KG1 (cell line): ENCODE measurements at regions not wholly inside any gene's neighbourhood (a gene's known extent, or its start where the extent isn't known, plus 50 kb on each side); places are given as distances from the start of the nearest gene placed in this dataset.

Experiments
- DNase-seq: peaks from one replicate; lab custom pipeline; 2025; lab: John Stamatoyannopoulos, UW

DNA sequence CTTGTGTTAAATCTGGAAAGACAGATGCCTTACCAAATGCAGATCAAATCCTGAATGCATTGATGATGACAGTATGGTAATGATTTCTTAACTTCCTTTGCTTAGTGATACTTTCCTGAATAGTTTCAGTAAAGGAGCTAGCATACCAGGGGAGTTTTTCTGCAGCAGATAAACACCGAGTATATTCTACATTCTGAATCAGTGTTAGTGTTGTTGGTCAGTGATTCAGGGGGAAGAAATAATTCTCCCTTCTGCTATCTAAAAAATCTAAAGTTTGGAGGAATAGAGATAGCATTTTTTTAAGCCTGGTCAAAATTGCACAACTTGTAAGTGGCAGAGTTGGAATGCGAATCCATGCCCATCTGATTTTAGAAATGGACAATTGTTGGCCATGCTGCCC is 512.2 kb upstream of the MARCKS start:
- DNase-seq = no peak

DNA sequence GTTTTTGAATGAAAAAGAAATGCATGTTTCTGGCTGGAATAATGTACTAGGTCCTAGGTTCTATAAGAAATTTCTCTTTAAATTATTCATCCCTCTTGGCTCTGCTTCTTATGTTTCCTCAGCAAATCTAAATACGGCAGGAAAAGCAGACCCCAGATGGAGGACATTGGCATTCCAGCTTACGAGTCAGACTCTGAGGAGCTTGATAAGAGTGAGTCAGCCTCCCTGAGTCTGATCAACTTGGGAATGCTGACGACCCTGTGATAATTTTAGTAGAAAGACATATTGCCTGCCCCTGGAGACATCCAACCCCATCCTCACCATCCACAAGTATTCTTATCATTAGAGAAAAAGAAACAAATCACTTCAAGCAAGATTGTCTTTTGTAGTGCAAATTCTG is 509.7 kb upstream of the MARCKS start:
- DNase-seq = no peak

DNA sequence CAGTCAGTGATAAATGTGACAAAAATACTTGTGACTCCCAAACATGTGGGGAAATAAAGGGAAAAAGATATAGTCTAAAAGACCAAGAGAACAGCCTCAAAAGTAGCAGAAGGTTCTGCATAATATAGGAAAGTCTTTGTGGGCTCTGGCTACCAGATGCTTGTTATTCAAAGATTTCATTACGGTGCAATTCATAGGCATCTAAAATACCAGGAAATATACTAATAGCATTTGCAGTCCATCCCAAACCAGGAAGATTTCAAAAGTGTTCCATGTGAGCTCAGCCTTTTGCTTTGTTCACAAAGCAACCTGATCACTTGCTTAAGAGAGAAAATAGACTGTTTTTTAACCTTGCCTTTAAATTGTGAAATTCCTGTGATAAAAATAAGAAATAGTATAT is 506.7 kb upstream of the MARCKS start:
- no peak for DNase-seq

- no peak for DNase-seq
Measured at GRCh38 chr6:113351173-113351834, 505.8 kb upstream of the MARCKS start.

GRCh38 chr6:113352029-113352801 is 504.9 kb upstream of the MARCKS start:
- no peak for DNase-seq

DNA sequence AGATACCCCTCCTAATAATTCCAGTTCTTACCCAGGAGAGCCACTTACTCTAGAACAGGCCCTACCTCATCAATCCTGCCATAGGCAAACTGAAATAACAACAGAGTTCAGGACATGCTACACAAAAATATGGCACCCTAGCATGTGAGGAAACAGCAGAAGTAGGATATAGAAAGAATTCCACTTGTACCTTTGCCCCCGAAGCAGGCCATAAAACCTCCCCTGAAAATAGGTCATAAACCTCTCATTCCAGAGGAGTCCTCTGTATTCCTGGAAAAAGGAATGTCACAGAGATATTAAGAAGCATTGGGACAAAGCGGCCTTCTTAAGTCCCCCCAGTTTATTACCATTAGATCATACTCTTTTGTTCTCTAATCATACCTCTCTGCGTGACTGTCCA is 504.3 kb upstream of the MARCKS start:
- DNase-seq = no peak

DNA sequence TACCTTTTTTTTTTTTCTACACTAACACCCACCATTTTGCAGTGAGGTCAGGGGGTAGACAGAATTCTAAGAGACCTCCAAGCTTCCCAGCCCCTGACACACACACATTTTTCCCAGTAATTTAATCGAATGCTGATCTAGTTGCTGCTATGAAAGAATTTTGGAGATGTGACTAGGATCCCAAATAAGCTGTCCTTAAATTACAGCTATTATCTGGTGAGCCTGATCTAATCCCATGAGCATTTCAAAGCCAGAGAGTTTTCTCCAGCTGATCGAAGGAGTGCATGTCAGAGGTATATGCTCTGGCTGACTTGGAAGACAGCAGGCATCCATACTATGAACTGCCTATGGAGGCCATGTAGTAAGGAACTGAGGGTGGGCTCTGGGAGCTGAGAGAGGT is 503.8 kb upstream of the MARCKS start:
- no peak for DNase-seq

DNA sequence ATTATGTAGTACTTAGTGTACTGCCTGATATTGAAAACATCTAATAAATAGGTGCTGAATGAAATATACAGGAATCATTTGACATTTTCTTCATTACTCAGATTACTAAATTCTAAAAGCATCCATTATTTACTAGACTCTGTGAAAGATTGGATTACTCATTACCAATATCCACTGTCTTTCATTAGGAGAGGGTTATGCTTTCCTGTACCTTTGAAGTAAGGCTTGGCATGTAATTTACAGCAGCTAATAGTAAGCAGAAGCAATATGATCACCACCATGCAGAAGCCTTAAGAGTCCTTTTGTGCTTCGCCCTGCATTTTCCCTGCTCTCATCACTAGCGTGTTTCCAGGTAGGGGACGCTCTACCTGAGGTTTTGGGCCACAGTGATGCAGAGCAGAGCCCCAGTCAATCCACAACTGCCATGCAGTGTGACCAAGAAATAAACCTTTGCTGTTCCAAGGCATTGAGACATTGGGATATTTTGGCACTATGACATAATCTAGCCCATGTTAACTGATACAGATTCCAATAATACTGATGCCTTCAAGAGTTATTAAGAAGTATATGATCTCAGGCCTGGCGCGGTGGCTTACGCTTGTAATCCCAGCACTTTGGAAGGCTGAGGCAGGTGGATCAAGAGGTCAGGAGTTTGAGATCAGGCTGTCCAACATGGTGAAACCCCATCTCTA is 502.8 kb upstream of the MARCKS start:
- no peak for DNase-seq

- no peak for DNase-seq
Measured at GRCh38 chr6:113356139-113356538, 501.0 kb upstream of the MARCKS start.

GRCh38 chr6:113357041-113357440 is 500.1 kb upstream of the MARCKS start:
- no peak for DNase-seq

DNA sequence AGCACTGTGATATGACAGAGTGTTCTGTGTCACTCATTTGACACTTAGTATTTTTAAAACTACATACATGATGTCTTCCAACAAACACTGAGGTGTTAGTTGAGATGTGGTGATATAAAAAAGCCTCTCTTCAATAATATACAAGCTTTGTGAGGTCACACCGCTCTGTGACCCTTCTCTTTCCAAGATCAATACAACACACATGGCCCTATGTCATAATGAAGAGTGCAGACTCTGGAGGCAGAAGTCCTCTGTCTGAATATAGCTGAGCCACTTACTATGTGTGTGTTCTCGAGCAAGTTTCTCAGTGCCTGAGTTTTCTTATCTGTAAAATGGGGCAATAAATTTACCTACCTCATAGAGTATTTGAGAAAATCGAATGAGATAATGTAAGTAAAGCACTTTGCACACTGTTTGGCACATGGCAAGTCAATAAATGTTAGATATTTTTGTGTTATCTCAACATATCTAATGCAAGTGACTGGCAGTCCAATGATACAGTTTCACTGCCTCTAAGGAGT is 499.0 kb upstream of the MARCKS start:
- no peak for DNase-seq

GRCh38 chr6:113359155-113360140 is 497.7 kb upstream of the MARCKS start:
- no peak for DNase-seq

DNA sequence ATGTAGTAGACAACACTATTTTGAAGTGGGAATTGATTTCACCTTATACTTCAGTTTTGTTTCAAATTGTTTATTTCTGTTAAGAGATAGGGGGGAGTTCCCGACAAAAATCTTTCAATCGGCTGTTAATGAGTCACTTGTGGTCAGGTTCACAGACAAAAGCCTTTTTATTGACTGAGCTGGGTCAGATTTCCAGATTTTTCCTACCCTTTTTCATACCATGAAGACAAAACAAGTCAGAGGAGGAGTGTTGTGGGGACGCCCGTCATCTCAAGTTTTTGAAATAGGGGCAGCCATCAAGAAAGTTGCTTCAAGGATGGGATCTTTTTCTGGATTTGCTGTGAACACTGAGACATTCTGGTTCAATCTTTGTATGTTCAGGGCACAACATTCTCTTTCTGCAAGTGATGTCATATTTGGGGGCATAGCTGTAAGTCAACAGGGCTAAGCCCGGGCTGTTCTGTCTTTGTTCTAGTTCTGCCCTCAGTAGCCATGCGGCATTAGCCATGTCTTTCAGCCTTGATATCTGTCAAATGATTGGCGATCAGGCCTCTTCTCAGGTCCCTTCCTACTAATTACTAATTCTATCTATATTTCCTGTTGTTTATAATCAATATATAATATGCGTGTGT is 496.0 kb upstream of the MARCKS start:
- no peak for DNase-seq

GRCh38 chr6:113362301-113363047 is 494.7 kb upstream of the MARCKS start:
- no peak for DNase-seq

DNA sequence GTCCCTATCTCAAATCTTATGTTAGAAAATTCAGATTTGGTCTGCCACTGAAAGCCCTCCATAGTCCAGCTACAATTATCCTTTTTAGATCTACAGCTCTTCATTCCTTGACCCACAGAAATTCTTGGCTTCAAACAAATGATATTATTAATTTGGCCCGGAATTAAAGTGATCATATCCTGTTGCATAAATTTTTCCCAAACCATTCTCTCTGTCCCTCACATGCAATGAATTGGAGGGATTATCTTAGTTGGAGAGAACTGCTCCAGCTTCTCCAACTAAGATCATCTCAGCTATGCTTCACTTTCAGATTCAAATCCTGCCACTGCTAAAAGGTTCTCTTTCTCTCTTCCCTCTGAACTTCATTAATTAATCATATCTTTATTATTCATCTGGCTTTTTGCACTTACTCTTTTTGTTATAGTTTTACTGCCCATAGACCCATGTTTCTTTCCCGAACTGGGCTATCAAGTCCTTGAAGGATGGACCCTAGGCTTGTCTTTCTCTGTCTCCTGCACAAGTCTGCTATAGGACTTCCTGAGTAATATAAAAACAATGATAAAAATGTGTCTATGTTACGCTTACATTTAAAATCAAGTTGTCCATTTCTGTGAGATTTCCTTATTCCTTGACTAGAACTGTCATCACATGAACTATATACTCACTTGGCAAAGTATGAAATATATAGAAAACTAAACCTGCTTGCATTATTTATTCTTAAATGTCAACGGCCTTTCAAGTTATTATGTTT is 493.9 kb upstream of the MARCKS start:
- DNase-seq = no peak

- no peak for DNase-seq
Measured at GRCh38 chr6:113363866-113364265, 493.3 kb upstream of the MARCKS start.

- no peak for DNase-seq
Measured at GRCh38 chr6:113364766-113365165, 492.4 kb upstream of the MARCKS start.

DNA sequence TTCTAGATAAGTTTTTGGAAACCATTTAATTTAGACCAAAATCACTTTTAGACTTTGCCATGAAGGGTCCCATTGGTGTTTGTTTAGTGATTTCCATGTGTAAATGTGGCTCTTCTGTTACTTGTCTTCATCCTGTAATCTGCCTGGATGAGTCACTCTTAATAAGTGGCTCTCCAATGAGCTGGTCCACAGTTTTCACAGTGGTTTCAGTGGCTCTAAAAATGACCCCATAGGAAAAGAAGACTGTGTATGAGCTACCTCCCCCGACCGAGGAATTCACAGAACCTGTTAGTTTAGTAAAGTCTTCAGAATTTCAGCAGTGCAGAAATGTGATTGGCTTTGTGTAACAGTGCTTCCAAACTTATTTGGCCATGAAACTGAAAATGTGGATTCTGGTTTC is 492.0 kb upstream of the MARCKS start:
- DNase-seq = no peak

DNA sequence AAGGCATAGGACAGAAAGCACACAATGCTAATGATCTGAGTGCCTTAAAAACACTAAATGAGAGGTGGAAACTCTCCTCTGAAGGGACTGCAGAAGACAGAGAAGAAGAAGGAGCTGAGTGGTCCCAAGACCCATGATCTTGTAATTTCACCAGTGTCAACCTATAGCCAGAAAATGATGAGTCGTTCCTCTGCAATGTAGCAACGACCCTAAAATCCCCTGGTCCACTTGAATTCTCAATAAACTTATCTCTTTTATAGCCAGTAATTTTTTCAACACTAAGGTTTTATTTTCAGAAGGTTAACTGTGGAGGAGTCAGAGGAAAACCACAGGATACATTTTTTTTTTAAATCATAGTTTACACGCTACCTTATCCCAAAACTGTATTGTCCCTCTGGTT is 490.6 kb upstream of the MARCKS start:
- no peak for DNase-seq
